ENCODE measurements at regions not wholly inside any gene's neighbourhood (a gene's known extent, or its start where the extent isn't known, plus 50 kb on each side); places are given as distances from the start of the nearest gene placed in this dataset.
"Not testable (repeated sequence)": the region's sequence is repeated elsewhere in the genome, so short reads cannot be mapped to it uniquely, and the experiment has no call there.

DNA sequence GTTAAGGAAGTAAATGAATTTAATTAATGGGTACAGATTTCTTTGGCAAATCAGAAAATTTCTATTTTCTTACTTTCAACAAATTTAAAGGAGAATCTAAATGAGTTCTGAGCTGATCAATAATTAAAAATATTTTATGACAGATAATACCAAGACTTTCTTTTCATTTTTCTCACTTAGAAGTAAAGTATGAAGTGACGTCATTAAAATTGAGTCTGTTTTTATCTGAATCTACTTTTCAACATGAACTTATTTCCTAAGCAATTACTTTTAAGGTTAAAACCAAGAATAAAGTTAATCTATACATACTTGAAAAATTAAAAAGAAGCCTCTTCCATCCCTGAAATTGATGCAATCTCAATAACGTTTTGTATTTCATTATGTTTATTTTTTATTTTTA is 552.8 kb upstream of the ST8SIA4 start:
- no peak for DNase-seq

DNA sequence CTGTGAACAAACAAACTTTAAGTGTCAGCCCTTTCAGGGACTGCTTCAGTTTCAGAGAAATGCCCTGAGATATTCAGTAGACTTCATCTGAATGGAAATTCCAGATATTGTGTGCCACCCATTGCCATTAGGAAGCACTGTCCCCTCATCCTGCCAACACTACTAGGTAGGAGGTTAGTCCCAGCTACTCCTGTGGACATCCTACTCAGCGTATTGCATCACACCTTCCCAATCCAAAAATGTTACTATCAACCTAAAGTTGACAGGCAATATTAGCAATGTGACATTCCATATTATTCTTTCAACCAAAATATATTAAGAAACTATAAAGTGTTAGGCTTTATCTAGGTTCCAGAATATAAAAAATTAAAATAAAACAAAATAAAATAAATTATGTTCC is 552.0 kb upstream of the ST8SIA4 start:
- no peak for DNase-seq

DNA sequence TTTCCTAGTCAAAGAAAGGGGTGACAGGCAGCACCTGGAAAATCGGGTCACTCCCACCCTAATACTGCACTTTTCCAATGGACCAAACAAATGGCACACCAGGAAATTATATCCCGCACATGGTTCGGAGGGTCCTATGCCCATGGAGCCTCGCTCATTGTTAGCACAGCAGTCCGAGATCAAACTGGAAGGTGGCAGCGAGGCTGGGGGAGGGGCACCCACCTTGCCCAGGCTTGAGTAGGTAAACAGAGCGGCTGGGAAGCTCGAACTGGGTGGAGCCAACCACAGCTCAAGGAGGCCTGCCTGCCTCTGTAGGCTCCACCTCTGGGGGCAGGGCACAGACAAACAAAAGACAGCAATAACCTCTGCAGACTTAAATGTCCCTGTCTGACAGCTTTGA is 539.2 kb upstream of the ST8SIA4 start:
- DNase-seq = not testable (repeated sequence)

DNA sequence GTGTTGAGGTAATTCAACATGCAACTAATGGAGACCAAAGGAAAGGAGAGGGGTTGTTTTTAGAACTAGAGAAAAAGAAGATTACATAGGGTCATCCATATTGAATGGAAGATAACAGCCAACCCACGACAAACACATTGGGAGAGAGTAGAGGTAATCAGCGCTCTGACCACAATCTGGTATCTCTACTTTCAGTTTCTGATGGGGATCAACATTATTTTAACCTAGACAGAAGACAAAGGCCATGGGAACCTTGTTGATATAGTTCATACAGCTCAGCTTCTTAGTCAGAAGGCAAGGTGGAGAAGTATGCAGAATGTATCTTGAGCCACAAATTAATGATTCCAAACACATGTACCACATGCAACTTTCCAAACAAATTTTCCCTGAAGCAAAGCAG is 537.1 kb upstream of the ST8SIA4 start:
- no peak for DNase-seq

DNA sequence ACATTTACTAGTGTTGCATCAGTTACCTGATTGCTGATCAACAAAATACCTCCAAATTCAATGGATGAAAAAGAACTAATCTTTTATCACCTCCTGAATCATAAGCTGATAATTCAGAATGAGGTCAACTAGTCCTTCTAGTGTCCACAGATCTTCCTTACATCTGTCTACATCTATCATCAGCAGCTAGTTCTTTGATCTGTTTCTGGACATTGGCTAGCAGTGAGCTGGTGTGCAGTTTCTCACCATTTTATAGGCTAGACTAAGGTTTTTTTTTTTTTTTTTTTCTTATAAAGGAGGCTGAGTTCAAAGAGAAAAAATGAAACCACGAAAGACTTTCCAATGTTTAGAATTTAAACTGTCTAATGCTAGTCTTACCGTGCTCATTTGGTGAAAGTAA is 534.3 kb upstream of the ST8SIA4 start:
- DNase-seq = no peak

DNA sequence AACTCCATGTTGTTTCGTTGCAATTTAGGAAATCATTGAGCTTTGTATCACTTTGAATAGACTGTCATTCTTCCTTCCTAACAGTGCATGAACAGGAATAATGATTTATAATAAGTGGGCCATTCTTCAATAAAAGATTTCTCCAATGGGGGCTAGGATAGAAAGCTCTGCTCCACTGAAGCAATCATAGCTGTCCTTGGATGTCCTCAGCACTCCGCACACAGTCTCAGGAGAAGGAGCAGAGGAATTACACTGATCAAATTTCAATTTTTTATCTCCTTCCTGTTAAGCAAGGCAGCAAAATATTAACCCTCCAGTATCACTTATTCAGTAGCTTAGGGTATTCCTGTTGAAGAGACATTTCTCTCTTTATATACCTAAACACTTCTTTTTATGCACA is 532.7 kb upstream of the ST8SIA4 start:
- DNase-seq = no peak

DNA sequence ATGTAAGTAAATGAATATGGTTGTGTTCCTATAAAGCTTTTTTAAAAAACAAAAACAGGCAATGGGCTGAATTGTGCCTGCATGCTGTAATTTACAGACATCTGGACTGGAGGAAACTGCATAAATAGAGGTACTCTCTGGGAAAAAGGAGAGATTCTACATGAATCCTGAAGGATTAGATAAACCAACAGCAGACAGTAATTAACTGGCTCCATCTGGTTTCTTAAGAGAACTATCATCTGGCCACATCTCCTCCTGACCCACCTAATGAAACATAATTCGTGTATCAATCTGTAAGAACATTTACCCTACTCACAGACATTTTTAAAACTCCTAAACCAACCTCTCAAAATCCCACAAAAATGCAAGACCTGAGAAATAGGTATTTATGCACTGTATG is 528.1 kb upstream of the ST8SIA4 start:
- DNase-seq = no peak

DNA sequence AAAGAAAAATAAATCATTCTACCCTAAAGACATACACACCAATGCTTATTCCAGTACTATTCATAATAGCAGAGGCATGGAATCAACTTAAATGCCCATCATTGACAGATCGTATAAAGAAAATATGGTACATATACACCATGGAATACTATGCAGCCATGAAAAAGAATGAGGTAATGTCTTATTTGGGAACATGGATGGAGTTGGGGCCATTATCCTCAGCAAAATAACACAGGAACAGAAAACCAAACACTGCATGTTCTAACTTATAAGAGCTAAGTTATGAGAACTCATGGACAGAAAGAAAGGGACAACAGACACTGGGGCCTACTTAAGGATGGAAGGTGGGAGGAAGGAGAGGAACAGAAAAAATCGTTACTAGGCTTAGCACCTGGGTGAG is 527.5 kb upstream of the ST8SIA4 start:
- no peak for DNase-seq

DNA sequence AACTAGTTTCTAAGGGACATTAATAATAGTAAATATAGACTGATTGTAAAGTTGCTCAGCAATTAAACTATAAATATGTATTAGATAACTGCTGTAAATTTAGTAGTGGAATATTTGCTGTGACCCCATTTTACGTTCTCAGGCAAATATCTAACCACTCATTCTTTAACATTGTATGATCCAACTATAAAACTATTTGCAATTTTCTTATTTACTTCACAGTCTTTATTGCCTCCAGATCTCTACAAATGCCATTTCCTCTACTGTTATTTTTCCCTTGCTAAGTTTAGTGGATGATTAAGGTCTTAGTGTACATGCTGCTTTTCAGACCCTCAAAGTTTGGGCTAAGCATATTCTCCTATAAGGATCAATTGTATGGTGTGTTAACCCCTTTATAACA is 526.2 kb upstream of the ST8SIA4 start:
- DNase-seq = no peak

DNA sequence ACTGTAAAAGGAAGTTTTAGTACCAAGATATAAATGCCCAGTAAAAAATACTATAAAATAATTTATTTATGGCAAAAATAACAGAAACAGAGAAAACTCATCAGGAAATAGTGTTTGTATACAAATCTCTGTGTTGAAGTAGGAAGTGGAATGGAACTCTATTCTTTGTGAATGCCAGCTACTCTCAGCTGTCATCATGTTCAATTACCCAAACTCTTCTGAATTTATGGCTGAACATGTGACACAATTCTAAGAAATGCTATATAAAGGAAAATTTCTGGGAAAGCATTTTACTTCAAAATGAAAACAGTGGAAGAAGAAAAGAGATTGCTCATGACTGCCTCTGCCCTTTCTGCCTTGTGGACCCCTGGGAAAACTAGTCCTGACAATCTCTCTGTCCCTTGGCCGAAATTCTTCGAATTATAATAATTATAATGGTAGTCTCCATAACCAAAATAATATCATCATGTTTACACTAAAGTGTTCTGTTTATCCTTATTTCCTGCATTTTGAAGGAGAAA is 522.3 kb upstream of the ST8SIA4 start:
- no peak for DNase-seq

DNA sequence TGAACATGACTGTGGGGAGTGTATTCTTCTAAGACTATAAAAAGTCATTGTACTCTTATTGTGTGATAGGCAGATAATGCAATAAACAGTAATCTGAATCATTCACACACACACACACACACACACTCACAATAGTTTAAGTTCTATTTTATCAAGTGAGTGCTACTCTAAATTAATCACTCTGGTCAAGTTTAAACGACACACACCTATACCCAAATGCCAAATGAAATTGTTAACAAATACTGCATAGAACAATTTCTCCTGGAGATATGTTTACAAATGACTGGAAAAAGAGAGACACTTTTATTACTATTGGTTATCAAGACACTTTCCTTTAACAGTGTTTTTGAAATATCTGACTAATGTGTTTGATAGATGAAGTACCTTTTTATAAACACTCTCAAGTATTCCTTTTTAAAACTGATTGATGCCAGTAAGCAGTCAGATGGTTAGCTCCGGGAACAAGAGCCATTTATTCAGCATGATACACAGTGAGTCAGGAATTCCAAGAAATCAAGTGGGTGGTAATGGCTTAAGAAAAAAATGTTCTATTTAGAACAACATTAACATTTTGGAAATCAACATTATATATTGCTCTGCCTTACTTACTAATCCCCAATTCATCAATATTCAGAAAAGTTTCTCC is 521.6 kb upstream of the ST8SIA4 start:
- no peak for DNase-seq

DNA sequence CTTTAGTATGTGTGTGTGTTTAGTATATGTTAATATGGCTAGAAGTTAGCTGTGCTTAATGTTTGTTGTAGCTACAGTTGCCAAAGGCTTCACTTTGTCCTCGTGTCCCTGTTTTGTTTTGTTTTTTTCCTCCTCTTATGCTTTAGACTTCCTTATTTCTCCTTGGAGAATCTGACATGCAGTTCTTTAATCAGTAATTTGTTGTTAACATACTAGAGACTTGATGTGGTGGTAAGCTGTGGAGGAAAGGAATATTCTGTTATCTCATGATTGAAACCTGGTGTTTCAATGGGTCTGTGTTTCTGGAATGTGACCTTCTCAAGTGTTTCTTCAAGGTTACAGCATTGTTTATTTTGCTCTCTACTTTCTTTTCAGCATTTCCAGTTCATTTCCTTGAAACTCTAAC is 515.6 kb upstream of the ST8SIA4 start:
- DNase-seq = no peak

DNA sequence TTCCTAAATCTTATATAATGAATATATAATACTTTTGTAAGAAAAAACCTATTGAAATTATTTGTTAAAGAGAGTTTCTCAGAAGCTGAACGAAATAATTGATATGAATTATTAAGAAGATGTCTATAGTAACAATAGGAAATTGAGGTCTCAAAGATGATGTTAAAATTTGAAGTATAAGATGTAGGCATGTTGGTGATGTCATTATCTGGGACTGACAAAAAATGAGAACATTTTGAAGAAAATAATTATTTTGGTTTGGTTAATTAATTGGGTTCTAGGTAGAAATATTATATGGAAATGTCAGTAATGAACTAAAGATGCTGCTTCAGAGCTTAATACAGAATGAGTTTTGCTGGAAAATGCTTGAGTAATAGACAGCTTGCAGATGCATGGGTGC is 501.4 kb upstream of the ST8SIA4 start:
- DNase-seq = no peak

DNA sequence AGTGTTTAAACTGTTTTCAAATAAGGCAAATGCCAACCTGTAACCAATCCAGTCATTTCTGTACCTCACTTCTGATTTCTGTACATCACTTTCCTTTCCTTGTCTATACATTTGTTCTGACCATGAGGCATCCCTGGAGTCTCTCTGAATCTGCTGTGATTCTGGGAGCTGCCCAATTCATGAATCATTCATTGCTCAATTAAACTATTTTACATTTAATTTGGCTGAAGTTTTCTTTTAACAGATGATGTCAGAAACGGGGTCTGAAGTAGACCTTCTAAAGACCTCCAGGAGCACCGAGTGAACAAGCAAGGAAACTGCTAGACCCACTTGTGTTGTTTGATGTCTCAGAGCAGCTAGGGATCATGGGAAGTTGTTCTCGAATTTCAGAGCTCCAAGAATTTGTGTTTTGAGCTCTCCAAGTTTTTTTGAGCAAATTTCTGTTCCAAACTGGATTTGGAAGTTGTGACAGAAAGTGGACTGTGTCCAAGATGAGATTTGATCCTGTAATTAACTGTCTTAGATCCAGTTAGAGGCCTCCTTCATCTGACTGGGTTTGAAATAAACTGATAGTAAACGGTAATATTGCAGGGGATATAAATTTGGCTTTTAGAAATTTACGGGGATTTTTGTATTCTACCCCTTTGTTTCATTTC is 490.8 kb upstream of the ST8SIA4 start:
- DNase-seq = no peak

DNA sequence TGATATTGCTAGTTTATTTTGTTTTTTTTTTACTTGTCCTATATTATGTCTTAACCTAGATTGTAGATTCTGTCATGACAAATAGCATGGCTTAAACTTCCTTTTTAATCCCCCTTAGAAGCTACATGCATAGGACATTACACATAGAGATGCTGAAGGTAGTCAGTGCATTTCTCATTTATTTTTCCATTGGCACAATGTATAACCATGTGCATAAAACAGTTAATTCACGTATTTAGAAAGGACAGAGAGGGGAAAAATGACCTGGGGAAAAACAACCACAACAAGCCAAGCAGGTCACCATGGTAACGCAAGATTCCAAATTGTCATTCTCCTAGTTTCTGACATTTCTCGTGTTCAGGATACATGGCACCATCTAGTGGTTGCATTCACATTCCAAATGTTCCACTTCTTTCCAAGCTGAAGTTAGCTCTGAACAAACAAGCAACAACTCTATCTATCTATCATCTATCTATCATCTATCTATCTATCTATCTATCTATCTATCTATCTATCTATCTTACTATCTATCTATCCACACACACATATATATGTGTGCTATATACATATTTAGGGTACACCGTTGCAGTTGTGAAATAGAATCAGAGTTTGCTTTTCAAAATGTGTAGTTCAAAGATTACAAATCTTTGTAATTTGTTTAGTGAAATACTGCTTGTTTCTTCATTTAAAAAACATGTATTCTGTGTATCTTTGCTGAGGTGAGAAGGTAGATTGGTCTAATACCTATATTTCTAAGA is 487.2 kb upstream of the ST8SIA4 start:
- DNase-seq = no peak

DNA sequence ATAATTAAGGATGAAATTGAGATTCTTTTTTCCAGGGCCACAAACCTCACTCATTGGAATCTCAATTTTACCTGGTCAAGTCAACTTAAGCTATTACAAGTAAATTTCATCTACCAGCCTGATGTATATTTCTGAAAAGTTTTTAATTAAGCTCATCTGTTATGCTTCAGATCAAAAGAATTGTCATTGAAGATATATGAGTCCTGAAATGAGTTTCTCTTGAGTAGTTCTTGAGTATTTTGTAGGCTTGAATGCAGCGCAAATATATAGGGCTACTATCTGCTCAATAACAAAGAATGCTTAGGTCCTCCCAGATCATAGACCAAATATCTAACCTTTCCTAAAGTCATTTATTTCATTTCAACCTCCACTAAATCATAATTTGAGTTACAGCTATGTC is 482.2 kb upstream of the ST8SIA4 start:
- DNase-seq = no peak

DNA sequence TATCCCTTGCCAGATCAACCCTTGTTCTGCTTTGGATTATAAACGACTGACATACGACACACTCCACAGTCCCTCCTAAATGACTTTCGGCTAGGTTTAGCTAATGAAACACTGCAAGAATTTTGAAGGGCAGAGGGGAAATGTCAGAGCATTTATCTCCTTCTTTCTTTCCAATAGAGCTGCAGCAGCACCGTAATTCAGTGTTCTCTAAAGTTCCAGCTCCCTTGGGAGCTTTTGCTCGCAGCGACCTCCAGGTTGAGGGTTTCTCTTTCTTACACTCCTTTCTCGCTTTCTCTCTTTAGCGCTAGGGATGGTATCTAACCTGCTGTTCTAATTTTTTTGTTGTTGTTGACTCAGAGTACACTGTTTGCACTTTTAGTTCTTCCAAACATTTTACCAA is 467.1 kb upstream of the ST8SIA4 start:
- no peak for DNase-seq

DNA sequence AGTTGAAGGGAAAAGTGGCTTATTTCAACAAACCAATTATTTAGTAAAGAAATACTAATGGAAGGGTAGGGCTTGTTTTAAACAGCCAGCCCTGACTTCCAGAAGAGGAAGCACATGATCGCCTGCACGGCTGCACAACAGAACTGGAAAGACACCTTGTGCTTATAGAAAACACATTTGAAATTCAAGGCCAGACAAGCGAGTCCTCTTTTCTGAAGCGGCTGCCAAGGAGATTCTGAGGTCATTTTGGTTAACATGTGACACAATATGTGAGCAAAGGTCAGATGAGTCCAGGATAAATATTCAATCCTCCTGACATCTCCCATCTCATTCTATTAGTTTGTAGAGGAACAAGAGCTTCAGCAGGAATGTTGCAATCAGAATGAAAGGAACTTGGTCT is 461.4 kb upstream of the ST8SIA4 start:
- DNase-seq = no peak

DNA sequence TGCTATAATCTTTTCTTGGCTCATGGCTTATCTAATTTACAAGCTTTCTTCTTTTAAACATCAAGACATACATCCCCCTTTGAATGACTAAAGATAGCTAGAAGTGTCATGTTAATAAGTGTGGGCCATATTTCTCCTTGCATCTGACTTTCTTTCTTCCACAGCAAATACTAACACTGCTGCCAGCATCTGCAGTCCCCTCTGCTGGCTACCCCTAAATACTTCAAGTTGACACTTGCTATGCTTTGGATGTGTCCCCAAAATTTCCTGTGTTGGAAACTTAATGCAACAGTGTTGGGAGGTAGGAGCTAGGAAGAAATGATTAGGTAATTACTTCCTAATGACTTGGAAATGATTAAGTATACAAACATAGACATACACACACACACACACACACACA is 459.0 kb upstream of the ST8SIA4 start:
- DNase-seq = no peak

DNA sequence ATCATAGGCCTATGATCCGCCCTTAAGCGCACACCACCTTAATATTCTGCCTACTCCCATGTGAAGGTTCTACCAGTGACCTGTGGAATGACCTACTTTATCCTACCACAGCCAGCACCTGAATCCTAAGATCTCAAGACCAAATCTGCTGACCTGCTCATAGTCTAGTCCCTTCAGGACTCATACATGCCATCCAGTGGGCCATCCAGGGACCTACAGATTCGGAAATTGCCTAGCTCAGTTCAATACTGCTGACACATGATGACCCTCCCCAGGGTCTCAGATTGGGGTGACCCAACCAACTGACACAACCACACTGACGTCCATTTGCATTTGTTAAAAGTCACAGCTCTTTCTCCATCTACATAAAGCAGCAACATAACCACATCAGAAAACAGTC is 443.8 kb upstream of the ST8SIA4 start:
- no peak for DNase-seq

DNA sequence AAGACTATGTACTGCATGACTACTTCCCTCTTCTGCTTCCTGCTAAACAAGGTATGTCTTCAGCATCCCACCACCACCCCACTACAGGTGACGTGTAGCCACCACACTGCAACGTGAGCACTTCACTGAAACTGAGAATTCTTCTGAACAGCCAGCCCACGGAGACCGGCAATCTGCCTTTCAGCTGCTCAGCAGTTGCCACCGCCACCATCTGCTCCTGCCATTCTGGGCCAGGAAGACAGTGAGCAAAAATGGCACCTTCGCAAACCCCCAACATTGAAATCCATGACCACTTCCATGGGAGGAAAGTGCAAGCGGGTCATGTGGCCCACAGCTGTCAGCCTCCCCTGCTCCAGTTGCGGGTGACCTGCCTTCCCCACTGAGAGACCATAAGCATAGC is 443.4 kb upstream of the ST8SIA4 start:
- no peak for DNase-seq

DNA sequence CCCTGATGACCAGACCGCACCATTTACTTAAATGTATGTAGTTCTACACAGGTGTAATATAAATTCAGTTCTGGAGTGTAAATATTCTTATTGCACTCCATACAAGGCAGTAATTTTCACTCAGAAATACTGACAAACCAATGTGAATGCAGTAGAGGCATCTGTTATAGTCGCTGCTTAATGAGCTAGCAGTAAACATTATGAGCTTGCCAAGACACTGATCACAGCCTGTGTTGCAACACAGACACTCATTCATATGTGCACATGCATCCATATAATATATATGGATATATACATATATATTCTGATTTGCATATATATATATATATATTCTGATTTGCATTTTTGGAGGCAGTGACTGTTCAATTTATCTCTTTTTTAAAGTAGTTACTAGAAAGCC is 435.1 kb upstream of the ST8SIA4 start:
- no peak for DNase-seq

DNA sequence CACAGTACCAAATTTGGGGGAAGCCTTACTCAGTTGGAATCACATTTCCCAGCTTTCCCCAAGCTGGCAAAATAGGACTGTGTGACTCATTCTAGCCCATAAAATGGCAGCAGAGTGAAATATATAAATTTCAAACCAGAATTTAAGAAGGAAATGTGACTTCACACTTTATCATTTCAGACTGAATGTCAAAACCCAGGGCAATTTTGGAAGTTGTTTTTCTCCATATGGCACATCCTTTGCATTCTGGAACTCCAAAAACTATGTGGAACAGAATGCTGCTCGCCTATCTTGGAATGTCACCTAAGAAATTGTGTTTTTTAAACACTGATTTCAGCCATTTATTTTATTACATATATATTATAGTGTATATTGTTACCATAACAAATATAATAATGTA is 424.7 kb upstream of the ST8SIA4 start:
- DNase-seq = no peak

DNA sequence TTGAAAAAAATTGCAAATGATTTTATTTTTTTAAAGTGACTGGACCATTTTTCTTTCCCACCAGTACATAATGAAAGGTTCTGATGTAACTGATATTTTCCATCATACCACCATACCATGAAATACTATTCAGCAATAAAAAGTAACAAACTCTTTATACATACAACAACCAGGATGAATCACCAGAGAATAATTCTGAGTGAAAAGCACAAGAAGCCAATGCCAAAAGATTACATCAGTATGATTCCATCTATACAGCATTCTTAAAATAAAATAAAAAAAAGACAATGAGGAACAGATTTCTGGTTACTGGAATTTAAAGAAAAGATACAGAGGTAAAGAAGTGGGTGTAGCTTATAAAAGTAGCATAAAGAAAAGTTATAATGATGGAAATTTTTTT is 423.7 kb upstream of the ST8SIA4 start:
- no peak for DNase-seq

Data from activated effector memory CD4-positive, alpha-beta T cell treated with Interleukin-2 at 50 U/mL for 16 hours (primary cell).